ENCODE measurements at regions not wholly inside any gene's neighbourhood (a gene's known extent, or its start where the extent isn't known, plus 50 kb on each side); places are given as distances from the start of the nearest gene placed in this dataset.
"Not testable (repeated sequence)": the region's sequence is repeated elsewhere in the genome, so short reads cannot be mapped to it uniquely, and the experiment has no call there.

DNA sequence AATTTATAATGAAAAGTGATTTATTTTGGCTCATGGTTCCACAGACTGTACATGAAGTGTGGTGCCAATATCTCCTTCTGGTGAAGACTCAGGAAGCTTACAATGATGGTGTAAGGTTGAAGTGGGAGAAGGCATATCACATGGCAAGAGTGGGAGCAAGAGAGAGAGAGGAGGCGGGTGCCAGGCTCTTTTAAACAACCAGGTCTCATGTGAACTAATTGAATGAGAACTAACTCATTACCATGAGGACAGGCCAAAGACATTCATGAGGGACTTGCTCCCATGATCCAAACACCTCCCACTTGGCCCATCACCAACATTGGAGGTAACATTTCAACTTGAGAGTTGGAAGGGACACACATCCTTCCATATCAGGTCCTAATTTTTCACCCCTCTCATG, 155.2 kb downstream of the SLC38A4 start:
- FAIRE-seq (no peak), DNase-seq (ENCODE audit: low spot score) (no peak)

DNA sequence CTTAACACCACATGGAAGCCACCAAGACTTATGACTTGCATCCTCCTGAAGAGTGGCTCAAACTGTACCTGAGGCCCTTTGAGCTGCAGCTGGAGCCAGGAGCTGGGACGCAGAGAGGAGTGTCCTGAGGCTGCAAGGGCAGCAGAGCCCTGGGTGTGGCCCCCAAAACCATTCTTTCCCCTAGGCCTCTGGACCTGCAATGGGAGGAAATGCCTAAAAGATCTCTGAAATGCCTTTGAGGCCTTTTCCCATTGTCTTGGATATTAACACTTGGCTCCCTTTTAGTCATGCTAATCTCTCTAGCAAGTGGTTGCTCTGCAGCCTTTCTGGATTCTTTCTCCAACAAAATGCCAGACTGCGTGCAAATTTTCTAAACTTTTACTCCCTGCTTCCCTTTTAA, 156.1 kb downstream of the SLC38A4 start:
- FAIRE-seq = no peak
- no peak for DNase-seq (ENCODE audit: low spot score)

DNA sequence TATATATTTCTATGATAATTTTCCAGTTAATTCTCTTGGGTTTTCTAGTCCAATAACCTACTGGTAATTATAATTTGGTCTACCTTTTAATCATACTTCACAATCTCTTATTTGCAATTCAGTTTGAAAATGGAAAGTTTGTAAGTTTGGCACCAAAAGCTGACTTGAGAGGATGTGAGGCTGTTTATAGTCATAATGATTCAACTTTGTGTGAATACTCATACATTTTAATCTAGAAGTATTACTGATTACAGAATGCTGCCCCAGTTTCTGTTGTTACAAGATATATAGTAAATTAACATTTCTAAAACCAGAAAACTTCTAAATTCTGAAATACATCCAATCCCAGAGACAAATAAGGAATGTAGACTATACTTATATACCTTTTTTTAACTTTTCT, 158.2 kb downstream of the SLC38A4 start:
- DNase-seq (ENCODE audit: low spot score) (no peak), FAIRE-seq (no peak)

DNA sequence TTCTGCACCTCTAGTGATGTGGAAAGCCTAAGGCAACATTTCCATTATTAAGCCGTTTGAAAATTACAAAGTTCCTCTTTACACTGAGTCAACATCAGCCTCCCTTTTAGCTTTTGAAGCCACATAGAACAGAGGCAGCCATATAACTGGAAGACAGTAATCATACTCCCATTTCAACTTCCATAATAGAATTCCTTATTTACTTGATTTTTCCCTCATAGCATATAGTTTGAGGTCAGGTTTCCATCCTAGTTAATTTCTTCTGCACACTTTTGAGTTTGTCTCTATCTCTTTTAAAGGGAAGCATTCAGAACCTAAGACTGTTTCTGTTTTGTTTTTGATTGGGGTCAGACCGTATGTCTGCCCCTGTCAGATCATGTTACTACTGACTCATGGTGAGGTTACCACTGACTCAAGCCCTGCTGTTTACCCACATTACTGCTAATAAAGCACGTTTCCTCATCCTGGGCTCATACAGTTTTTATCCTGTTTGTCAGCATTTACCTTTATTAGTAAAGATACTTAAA, 161.0 kb downstream of the SLC38A4 start:
- DNase-seq (ENCODE audit: low spot score) (peak; percentile 72), FAIRE-seq (no peak)

DNA sequence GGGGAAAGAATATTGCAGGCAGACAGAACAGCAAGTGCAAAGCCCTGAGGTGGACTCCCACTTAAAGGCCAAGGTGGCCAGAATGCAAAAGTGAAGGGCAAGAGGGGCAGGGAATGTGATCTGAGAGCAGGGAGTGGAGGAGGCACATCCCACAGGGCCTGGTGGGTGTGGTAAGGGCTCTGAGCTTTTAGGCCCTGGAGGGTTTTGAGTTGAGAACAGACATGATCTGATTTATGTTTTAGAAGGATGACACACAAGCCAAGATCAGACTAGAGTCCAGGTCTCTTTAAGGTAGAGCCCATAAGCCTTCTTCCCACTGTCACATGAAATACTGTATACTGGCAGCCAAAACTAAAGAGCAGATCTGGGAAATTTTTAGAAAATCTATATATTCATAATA, 162.5 kb downstream of the SLC38A4 start:
- FAIRE-seq = no peak
- DNase-seq (ENCODE audit: low spot score) = no peak

DNA sequence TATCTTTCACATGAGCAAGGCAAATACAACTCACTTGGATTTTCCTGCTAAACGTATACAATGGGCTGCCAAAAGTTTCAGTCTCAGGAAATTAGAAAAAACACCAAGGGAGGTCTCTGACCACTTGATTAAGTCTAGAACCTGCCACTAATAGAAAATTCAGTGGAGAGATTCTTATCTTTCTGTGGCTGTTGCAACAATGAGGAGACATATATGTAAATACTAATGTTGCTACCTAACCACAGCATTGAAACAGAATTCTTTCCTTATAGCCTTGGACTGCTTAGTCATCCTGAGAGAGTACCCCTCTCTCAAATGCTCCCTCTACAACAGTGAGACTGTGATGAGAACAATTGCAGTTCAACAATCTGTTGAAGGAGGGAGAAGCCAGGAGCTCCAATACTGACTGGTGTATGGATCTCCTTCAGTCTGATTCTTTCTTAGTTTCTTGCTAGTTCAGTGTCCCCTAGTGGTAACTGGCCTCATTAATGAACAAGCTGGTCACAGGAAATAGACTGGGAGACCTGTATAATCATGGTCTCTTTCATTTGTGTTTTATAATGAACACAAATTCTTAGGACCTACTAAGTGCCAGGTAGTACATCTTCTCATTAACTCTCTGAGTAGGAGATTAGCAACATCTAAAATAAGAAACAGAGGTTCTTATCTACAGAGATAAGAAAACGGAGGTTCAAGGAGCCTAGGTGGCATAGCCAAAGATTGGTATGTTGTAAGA, 164.5 kb downstream of the SLC38A4 start:
- DNase-seq (ENCODE audit: low spot score) (peak; percentile 57), FAIRE-seq (no peak)

DNA sequence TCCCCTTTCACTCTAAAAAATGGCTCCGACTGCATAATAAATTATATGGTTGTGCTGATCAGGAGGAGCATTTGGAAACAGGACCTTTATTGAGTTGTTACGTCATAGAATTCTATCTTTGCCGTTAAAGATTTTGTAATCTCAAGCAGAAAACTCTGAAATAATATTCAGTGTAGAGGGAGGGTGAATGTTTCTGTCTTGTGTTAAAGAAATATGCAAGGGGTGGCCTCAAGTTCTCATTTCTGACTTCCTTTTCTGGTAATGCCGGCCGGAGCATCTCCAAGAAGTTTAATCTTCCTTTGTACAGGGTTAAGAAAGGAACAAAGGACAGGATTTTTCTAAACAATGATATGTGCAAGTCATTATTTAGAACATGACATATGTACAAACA, 165.1 kb downstream of the SLC38A4 start:
- DNase-seq (ENCODE audit: low spot score) (no peak), FAIRE-seq (no peak)

DNA sequence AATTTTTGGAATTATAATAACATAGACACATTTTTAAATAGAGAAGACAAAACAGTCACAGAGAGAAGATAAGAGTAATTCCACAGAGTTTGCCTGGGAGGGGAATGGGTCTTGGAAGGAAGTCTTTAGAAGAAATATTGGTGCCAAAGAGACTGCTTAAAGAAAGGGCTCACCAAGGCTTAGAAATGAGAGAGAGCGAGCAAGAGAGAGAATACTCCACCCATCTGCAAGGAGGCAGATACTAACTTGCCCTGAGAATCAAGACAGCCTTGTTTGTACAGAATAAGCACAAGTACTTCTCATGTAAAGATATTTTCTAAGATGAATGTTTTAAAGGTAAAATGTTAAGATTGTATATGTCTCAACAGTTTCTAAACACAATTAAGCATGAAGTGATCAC, 165.5 kb downstream of the SLC38A4 start:
- DNase-seq (ENCODE audit: low spot score) = no peak
- no peak for FAIRE-seq

DNA sequence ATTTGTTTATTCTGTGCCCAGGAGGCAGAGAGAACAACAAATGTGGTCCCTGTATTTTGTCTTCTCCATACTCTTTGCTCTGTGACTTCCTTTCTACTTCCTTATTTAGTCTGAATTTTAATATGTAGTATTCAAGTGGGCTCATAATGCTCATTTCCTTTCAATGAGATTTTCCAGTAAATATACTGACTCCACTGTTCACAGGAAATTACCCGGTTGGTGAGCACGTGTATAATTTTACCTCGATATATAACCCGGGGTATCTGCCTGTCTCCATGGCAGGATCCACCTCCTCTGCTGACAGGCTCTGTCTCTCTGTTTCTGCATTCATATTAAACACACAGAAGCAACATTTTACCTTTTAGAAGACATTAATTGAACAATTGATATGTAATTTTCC, 166.0 kb downstream of the SLC38A4 start:
- FAIRE-seq = no peak

DNA sequence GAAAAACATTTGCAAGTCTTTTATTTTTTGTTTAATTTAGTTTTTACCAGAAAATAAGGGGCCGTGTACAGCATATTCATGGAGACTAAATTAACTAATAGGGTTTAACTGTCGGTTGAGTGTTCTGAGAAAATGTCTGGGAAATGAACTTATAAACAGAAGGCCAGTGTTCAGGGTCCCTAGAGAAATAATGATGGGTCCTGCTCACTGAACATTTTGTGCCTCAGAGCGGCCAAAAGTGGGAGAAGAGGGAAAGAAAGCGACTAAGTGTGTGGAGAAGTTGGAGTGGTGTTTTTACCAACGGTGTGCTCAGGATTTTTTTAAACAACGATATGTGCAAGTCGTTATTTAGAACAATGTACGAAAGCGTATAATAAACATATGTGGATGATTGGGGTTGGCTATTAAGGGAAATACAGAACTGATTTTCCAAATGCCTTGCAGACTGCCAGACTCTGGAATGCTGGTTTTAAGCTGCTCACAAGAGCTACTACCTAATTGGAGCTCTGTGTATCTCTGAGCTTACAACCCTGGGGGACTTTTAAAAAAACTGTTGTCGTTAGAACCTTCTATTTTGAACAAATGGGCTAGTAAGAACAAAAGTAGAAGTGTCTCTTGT, 166.7 kb downstream of the SLC38A4 start:
- DNase-seq (ENCODE audit: low spot score) (no peak), FAIRE-seq (no peak)

More for the DNA sequence above, 166.0 kb downstream of the SLC38A4 start:
- DNase-seq (ENCODE audit: low spot score) = no peak

DNA sequence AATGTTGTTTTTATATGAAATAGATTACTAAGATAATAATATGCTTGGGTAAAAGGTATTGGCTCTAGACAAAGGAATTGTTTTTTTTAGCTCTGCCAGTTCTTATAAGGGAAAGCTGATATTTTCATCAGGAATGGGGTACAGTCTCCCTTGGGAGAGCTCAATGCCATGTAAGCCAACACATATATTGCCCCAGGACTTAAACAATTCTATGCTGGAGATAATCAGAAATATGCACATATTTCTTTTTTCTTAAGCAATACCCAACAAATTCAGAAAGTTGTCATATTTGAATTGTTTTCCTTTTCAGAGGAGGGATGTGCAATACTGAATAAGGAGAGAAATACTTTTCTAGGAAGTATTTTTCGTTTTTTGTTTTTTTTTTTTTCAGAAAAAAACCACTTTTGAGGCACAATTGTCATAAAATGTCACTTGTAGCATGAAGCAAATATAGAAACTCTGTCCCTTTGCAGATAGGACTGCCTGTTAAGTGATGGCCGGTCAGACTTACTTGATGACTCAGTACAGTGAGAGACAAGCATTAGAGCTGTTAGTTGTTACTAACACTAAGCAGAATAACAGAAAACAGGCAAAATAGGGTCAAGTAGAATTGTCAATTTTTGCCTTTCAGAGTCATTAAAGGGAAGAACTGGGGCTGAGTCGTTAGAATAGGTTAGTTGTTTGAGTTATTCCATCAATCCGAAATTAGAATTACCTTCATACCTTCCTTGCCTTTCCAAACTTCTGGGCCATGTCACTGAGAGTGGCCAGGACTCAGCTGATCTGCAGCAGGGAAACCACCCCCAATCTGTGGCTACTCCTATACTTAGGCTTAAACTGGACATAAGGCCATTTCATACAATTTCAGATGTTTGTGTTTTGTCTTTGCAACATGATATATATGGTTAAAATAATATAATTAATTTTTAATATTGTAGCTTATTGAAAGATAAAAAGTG, 168.1 kb downstream of the SLC38A4 start:
- DNase-seq (ENCODE audit: low spot score) (no peak), FAIRE-seq (no peak)

DNA sequence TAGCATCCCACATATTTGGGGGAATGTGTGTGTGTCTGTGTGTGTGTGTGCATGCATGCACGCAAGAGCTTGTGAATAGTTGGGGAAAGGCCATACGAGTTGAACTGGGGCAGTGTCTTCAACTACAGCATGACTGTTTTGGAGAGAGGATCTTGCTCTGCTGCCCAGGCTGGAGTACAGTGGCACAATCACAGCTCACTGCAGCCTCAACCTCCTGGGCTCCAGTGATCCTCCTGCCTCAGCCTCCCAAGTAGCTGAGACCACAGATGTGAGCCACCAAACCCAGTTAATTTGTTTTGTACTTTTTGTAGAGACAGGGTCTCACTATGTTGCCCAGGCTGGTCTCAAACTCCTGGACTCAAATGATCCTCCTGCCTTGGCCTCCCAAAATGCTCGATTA, 169.8 kb downstream of the SLC38A4 start:
- DNase-seq (ENCODE audit: low spot score); FAIRE-seq: not testable (repeated sequence)

DNA sequence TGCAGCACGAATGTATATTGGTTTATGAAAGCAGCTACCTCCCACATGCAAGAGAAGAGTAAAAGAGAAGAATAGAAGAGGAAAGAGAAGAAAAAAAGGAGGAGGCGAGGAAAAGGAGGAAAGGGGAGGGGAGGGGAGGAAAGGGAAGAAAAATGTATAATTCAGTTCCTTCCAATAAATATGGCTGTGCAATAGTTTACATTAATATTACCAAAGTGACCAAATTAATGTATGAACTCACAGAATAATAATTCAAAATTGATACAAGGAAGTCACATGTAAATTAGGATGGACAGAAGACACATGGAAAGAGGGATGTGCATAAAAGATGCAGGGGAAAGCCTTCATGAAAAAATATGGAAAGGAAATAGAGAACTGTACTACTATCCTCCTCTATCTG, 172.5 kb downstream of the SLC38A4 start:
- FAIRE-seq (no peak), DNase-seq (ENCODE audit: low spot score) (no peak)

DNA sequence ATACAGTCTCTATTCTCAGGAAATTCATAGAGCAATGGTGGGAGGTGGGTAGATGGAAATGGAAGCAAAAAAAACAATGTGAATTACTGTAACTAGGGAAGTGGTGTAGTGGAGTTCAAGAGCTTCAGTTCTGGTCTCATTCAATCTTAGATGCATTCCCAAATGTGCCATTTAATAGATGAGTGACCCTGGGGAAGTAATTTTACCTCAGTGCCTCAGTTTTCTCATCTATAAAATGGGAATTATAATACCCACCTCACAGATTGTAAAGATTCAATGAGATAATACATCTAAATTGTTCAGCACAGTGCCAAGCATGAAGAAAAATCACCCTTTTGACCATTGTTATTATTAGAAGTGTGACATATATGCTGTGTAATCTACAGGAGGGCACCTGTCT, 173.1 kb downstream of the SLC38A4 start:
- FAIRE-seq (no peak), DNase-seq (ENCODE audit: low spot score) (no peak)

DNA sequence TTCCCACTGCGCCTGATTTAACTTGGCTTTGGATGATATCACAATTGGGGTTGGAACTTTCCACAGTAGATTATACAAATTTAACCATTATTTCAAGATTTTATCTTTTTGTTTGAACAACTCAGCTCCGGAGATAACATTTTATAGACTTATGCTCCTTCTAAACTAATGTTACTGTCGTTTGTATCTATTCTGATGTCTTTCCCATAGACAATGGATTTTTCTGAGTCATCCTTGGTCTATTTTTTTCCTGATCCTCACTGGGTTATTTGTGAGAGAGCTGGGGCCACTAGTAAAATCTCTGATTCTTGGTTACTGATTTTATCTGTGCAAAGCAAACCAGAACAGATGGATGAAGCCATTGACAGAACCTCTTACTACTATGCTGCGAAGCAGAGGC, 175.1 kb downstream of the SLC38A4 start:
- FAIRE-seq (no peak), DNase-seq (ENCODE audit: low spot score) (no peak)

DNA sequence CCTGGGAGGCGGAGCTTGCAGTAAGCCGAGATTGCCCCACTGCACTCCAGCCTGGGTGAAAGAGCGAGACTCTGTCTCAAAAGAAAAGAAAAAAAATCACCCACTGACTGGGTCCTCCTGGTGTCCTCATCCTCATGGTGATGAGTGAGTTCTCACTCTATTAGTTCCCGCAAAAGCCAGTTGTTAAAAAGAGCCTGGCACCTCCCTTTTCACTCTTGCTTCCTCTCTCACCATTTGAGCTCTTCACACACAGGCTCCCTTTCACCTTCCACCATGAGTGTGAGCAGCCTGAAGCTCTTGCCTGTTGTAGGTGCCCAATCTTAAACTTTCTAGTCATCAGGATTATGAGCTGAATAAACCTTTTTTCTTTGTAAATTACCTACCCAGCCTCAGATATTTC, 176.4 kb downstream of the SLC38A4 start:
- no peak for FAIRE-seq
- no peak for DNase-seq (ENCODE audit: low spot score)

DNA sequence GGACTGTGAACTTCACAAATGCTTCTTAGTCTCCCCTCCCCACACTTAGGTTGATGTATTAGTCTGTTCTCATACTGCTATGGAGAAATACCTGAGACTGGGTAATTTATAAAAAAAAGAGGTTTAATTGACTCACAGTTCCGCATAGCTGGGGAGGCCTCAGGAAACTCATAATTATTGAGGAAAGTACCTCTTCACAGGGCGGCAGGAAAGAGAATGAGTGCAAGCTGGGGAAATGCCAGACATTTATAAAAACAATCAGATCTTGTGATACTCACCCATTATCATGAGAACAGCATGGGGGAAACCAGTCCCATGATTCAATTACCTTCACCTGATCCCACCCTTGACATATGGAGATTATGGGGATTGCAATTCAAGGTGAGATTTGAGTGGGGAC, 178.8 kb downstream of the SLC38A4 start:
- FAIRE-seq (no peak), DNase-seq (ENCODE audit: low spot score) (no peak)

DNA sequence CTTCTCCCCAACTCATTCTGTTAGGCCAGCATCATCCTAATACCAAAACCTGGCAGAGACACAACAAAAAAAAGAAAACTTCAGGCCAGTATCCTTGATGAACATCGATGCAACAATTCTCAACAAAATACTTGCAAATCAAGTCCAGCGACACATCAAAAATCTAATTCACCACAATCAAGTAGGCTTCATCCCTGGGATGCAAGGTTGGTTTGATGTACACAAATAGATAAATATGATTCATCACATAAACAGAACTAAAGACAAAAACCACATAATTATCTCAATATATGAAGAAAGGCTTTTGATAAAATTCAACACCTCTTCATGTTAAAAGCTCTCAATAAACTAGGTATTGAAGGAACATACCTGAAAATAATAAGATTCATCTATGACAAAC, 184.1 kb downstream of the SLC38A4 start:
- not testable (repeated sequence) for FAIRE-seq; DNase-seq (ENCODE audit: low spot score)

DNA sequence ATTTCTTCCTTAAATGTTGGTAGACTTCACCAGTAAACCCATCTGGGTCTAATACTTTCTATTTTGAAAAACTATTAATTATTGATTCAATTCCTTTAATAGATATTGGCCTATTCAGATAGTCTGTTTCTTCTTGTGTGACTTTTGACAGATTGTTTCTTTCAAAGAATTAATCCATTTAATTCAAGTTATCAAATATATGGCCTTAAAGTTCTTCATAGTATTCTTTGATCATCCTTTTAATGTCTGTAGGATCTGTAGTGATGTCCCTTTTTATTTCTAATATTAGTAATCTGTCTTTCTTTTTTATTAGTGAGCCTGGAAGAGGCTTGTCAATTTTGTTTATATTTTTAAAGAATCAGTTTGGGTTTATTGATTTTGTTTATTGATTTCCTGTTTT, 190.0 kb downstream of the SLC38A4 start:
- FAIRE-seq (no peak), DNase-seq (ENCODE audit: low spot score) (no peak)

DNA sequence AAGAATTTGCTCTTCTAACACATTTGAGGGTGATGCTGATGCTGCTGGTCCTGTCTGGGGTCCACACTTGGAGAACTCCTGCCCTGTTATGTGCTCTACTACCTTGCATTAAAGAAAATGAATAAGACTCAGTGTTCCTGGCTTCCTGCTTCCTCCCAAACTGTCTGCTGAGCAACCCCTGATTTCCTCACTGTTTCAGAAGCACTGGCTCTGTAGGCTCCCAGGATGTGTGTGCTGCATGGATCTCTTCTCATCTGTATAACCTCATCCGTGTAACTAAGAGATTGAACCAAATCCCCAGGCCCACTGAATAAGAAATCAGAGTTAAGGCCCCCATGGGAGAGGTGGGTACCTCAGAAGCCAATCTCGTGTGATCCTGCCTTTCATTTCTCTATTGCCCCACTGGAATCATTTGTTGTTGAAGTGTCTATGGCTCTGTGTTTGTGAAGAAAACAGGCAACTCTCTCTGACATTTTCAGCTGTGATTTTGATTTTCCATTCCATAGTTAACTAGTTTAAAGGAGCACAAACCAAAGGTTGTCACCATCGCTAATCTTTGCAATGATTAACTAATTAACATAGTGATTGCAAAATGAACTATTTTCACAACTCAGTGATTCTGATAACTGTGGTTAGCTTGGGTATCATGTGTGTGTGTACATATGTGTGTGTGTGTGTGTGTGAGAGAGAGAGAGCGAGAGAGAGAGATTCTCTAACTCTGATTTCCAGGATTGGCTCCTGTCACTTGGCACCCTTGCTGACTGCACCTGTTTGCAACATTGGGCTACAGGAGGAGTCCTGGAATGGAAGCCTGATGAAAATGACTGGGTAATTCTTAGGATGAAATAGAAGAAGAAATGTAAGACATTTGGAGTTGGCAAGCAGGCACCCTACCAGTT, 196.2 kb downstream of the SLC38A4 start:
- DNase-seq (ENCODE audit: low spot score) (no peak), FAIRE-seq (no peak)

DNA sequence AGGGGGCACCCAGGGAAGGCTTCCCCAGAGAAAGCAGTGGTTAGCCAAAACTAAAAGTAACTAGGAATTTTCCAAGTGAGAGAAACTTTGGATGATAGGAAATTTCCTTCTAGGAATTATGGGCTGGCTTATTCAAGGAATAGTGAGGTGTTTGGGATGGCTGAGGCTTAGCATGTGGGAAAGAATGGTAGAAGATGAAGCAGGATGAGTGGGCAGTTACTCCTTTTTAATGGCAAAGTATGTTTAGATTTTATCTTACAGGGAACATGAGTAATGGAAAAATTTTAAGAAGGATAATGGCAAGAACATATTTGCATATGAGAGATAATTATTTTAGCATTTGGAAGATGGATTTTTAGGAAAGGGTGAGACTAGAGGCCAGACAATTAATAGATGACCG, 197.6 kb downstream of the SLC38A4 start:
- FAIRE-seq = no peak

More for the DNA sequence above, 197.6 kb downstream of the SLC38A4 start:
- no peak for DNase-seq (ENCODE audit: low spot score)

All from urothelium cell line (cell line).